Trophoblast cell (in vitro differentiated cells and primary cell): ENCODE measurements at regions not wholly inside any gene's neighbourhood (a gene's known extent, or its start where the extent isn't known, plus 50 kb on each side); places are given as distances from the start of the nearest gene placed in this dataset.
"Not testable (repeated sequence)": the region's sequence is repeated elsewhere in the genome, so short reads cannot be mapped to it uniquely, and the experiment has no call there.

Experiments used
- DNase-seq, 2 donors: peaks; one replicate each; pipeline ENCODE4 v3.0.0-alpha.2; 2016
- H2AFZ ChIP-seq: 2 replicates; pipeline ENCODE4 v1.6.1; 2013; ENCODE audit warnings: low read length, moderate library complexity, mild to moderate bottlenecking; ENCODE audit not compliant: insufficient read depth, poor library complexity
- H2AK5ac ChIP-seq: 2 replicates; pipeline ENCODE4 v1.6.1; 2013; ENCODE audit warnings: mild to moderate bottlenecking, low read length
- H2BK120ac ChIP-seq: 2 replicates; pipeline ENCODE4 v1.6.1; 2013; ENCODE audit warnings: low read length, mild to moderate bottlenecking, moderate library complexity; ENCODE audit not compliant: insufficient read depth, poor library complexity
- H2BK12ac ChIP-seq: 2 replicates; pipeline ENCODE4 v1.6.1; 2013; ENCODE audit warnings: mild to moderate bottlenecking, low read length, moderate library complexity
- H2BK5ac ChIP-seq: 2 replicates; pipeline ENCODE4 v1.6.1; 2013; ENCODE audit warnings: low read length, low read depth, moderate library complexity, mild to moderate bottlenecking; ENCODE audit not compliant: poor library complexity
- H3K14ac ChIP-seq: 2 replicates; pipeline ENCODE4 v1.6.1; 2013; ENCODE audit warnings: mild to moderate bottlenecking, low read length
- H3K18ac ChIP-seq: 2 replicates; pipeline ENCODE4 v1.6.1; 2013; ENCODE audit warnings: mild to moderate bottlenecking, low read length
- H3K23ac ChIP-seq: 2 replicates; pipeline ENCODE4 v1.6.1; 2013; ENCODE audit warnings: low read length
- H3K27ac ChIP-seq: 2 replicates; pipeline ENCODE4 v1.5.1; 2013; ENCODE audit warnings: low read depth, mild to moderate bottlenecking, inconsistent platforms, low read length, moderate library complexity
- H3K27me3 ChIP-seq: 2 replicates; pipeline ENCODE4 v1.6.1; 2013; ENCODE audit warnings: inconsistent platforms, mild to moderate bottlenecking, low read length, moderate library complexity; ENCODE audit not compliant: insufficient read depth
- H3K36me3 ChIP-seq, 2 experiments: 1 replicate in 1 of 2; 2 replicates in 1 of 2; pipeline ENCODE4 v1.6.1; 2013; ENCODE audit warnings: low read length in 2 of 2, mild to moderate bottlenecking in 2 of 2, moderate library complexity in 1 of 2; ENCODE audit not compliant: insufficient read depth in 2 of 2, control insufficient read depth in 1 of 2
- H3K4ac ChIP-seq: 2 replicates; pipeline ENCODE4 v1.6.1; 2013; ENCODE audit warnings: low read depth, mild to moderate bottlenecking, low read length, moderate library complexity
- H3K4me1 ChIP-seq, 2 experiments: 1 replicate in 1 of 2; 2 replicates in 1 of 2; pipeline ENCODE4 v1.6.1; 2013; ENCODE audit warnings: low read length in 2 of 2, mild to moderate bottlenecking in 2 of 2, moderate library complexity in 1 of 2; ENCODE audit not compliant: insufficient read depth in 2 of 2, control insufficient read depth in 1 of 2
- H3K4me2 ChIP-seq: 2 replicates; pipeline ENCODE4 v1.6.1; 2013; ENCODE audit warnings: inconsistent platforms, mild to moderate bottlenecking, low read length, moderate library complexity
- H3K4me3 ChIP-seq: 2 replicates; pipeline ENCODE4 v1.5.1; 2013; ENCODE audit warnings: mild to moderate bottlenecking, low read depth, low read length, inconsistent platforms
- H3K79me1 ChIP-seq: one replicate; pipeline ENCODE4 v1.6.1; 2013; ENCODE audit warnings: low read length
- H3K79me2 ChIP-seq: 2 replicates; pipeline ENCODE4 v1.6.1; 2013; ENCODE audit warnings: low read length, mild to moderate bottlenecking; ENCODE audit not compliant: control insufficient read depth, insufficient read depth, poor library complexity
- H3K9ac ChIP-seq: 2 replicates; pipeline ENCODE4 v1.6.1; 2013; ENCODE audit warnings: mild to moderate bottlenecking, low read length
- H3K9me3 ChIP-seq: 2 replicates; pipeline ENCODE4 v1.6.1; 2013; ENCODE audit warnings: low read depth, mild to moderate bottlenecking, control low read depth, inconsistent platforms, low read length; ENCODE audit not compliant: insufficient read depth
- H4K12ac ChIP-seq: 2 replicates; pipeline ENCODE4 v1.6.1; 2013; ENCODE audit warnings: low read depth, mild to moderate bottlenecking, low read length, moderate library complexity
- H4K8ac ChIP-seq: 2 replicates; pipeline ENCODE4 v1.6.1; 2013; ENCODE audit warnings: low read depth, mild to moderate bottlenecking, low read length, moderate library complexity
- H4K91ac ChIP-seq: one replicate; pipeline ENCODE4 v1.6.1; 2013; ENCODE audit warnings: low read depth, mild to moderate bottlenecking, low read length, moderate library complexity
- WGBS: extraction: QIAGEN DNeasy Blood & Tissue Kit; methylation state at CpG from one replicate; pipeline ENCODE4 v1.1.7; 2013; ENCODE audit warnings: missing lambda C conversion rate; ENCODE audit not compliant: insufficient read length, insufficient coverage; ENCODE audit errors: extremely low coverage; 5-methylcytosine and 5-hydroxymethylcytosine counted together

GRCh38 chr5:86461169-86461956 lies 156.4 kb upstream of the COX7C start:
- WGBS: no CpG with 5 or more reads among the region's 4 CpGs

GRCh38 chr5:86463339-86463738 lies 154.4 kb upstream of the COX7C start:
- no peak overlapping the region for H2AFZ ChIP-seq
- H4K12ac ChIP-seq: no peak overlapping the region
- no peaks in the 10 kb centered on the region for H3K36me3 ChIP-seq
- peaks cover 2 to 5% of the 10 kb centered on the region in 2 experiments for H3K4me1 ChIP-seq
- H3K4me2 ChIP-seq: no peak overlapping the region
- DNase-seq: no peak
- H3K23ac ChIP-seq: no peak overlapping the region
- no peak overlapping the region for H2BK120ac ChIP-seq
- H4K8ac ChIP-seq: no peak overlapping the region
- no peak overlapping the region for H3K4me3 ChIP-seq
- WGBS: no CpG with 5 or more reads among the region's 2 CpGs
- no peak overlapping the region for H3K4ac ChIP-seq
- H2AK5ac ChIP-seq: no peak overlapping the region
- H3K14ac ChIP-seq: no peak overlapping the region
- H3K79me1 ChIP-seq: no peaks in the 10 kb centered on the region
- no peaks in the 10 kb centered on the region for H3K27me3 ChIP-seq
- H2BK12ac ChIP-seq: no peak overlapping the region
- H3K79me2 ChIP-seq: no peaks in the 10 kb centered on the region
- H3K27ac ChIP-seq: no peak overlapping the region
- H3K9me3 ChIP-seq: peaks cover 9% of the 10 kb centered on the region
- H4K91ac ChIP-seq: no peak overlapping the region
- no peak overlapping the region for H3K9ac ChIP-seq
- H3K18ac ChIP-seq: no peak overlapping the region
- no peak overlapping the region for H2BK5ac ChIP-seq

More at GRCh38 chr5:86461169-86461956, 156.4 kb upstream of the COX7C start:
- H3K23ac ChIP-seq: no peak overlapping the region
- no peaks in the 10 kb centered on the region for H3K27me3 ChIP-seq
- H3K18ac ChIP-seq: no peak overlapping the region
- peak overlapping the region; percentile 48 for H3K4me2 ChIP-seq
- no peak overlapping the region for H3K4me3 ChIP-seq
- H3K36me3 ChIP-seq: no peaks in the 10 kb centered on the region
- peak overlapping the region; percentile 55 for H3K27ac ChIP-seq
- no peak overlapping the region for H4K8ac ChIP-seq
- no peak overlapping the region for H4K91ac ChIP-seq
- no peak overlapping the region for H2AK5ac ChIP-seq
- H3K4me1 ChIP-seq: peaks cover 2 to 5% of the 10 kb centered on the region in 2 experiments
- H4K12ac ChIP-seq: no peak overlapping the region
- no peak overlapping the region for H2BK120ac ChIP-seq
- H3K9ac ChIP-seq: peak overlapping the region; percentile 74
- no peak overlapping the region for H2BK12ac ChIP-seq
- no peak overlapping the region for H2AFZ ChIP-seq
- H3K4ac ChIP-seq: no peak overlapping the region
- peaks cover 9% of the 10 kb centered on the region for H3K9me3 ChIP-seq
- no peak for DNase-seq
- H3K79me2 ChIP-seq: no peaks in the 10 kb centered on the region
- H2BK5ac ChIP-seq: no peak overlapping the region
- H3K14ac ChIP-seq: no peak overlapping the region
- no peaks in the 10 kb centered on the region for H3K79me1 ChIP-seq

GRCh38 chr5:86465052-86465838 lies 152.5 kb upstream of the COX7C start:
- DNase-seq: no peak
- no peak overlapping the region for H3K4me2 ChIP-seq
- H2BK12ac ChIP-seq: no peak overlapping the region
- no peak overlapping the region for H3K18ac ChIP-seq
- no peak overlapping the region for H3K4ac ChIP-seq
- no peak overlapping the region for H3K23ac ChIP-seq
- H3K9ac ChIP-seq: no peak overlapping the region
- no peak overlapping the region for H4K12ac ChIP-seq
- H3K27ac ChIP-seq: no peak overlapping the region
- no peaks in the 10 kb centered on the region for H3K79me1 ChIP-seq
- no peak overlapping the region for H3K4me3 ChIP-seq
- H2AFZ ChIP-seq: no peak overlapping the region
- no peaks in the 10 kb centered on the region for H3K79me2 ChIP-seq
- H2BK120ac ChIP-seq: no peak overlapping the region
- no CpG with 5 or more reads among the region's 6 CpGs for WGBS
- H4K8ac ChIP-seq: no peak overlapping the region
- H3K27me3 ChIP-seq: no peaks in the 10 kb centered on the region
- no peak overlapping the region for H4K91ac ChIP-seq
- H2BK5ac ChIP-seq: no peak overlapping the region
- peaks cover 9% of the 10 kb centered on the region for H3K9me3 ChIP-seq
- H3K4me1 ChIP-seq: peaks cover 2 to 5% of the 10 kb centered on the region in 2 experiments
- H2AK5ac ChIP-seq: no peak overlapping the region
- no peaks in the 10 kb centered on the region for H3K36me3 ChIP-seq
- H3K14ac ChIP-seq: no peak overlapping the region

- not testable (repeated sequence) for H4K91ac ChIP-seq, H3K79me1 ChIP-seq, H3K9ac ChIP-seq, H3K27ac ChIP-seq, H3K4me3 ChIP-seq, H3K27me3 ChIP-seq, H3K23ac ChIP-seq, H3K18ac ChIP-seq, H2BK12ac ChIP-seq, H3K4ac ChIP-seq, H3K9me3 ChIP-seq, H3K4me2 ChIP-seq, H3K79me2 ChIP-seq, H4K12ac ChIP-seq, H2BK5ac ChIP-seq, H3K14ac ChIP-seq, DNase-seq, H4K8ac ChIP-seq, H2BK120ac ChIP-seq, H3K4me1 ChIP-seq, H2AK5ac ChIP-seq, H2AFZ ChIP-seq, H3K36me3 ChIP-seq
- no CpG with 5 or more reads among the region's 23 CpGs for WGBS
Measured at GRCh38 chr5:86466721-86467120, 151.0 kb upstream of the COX7C start.
